GF-D8 (cell line): ENCODE measurements at regions not wholly inside any gene's neighbourhood (a gene's known extent, or its start where the extent isn't known, plus 50 kb on each side); places are given as distances from the start of the nearest gene placed in this dataset.
"Not testable (repeated sequence)": the region's sequence is repeated elsewhere in the genome, so short reads cannot be mapped to it uniquely, and the experiment has no call there.

Experiments used
- DNase-seq: peaks from one replicate; lab custom pipeline; 2025; lab: John Stamatoyannopoulos, UW

GRCh38 chr13:70275841-70276240, 167.6 kb upstream of the KLHL1 start:
- DNase-seq, result no peak

- no peak for DNase-seq
Measured at GRCh38 chr13:70255406-70255991, 147.2 kb upstream of the KLHL1 start.

GRCh38 chr13:70253834-70254233, 145.6 kb upstream of the KLHL1 start:
- DNase-seq, result no peak

- DNase-seq, result no peak
Measured at GRCh38 chr13:70253411-70253810, 145.2 kb upstream of the KLHL1 start.

- DNase-seq, result no peak
Measured at GRCh38 chr13:70249332-70250064, 141.2 kb upstream of the KLHL1 start.

GRCh38 chr13:70237131-70237530, 128.9 kb upstream of the KLHL1 start:
- DNase-seq, result no peak

GRCh38 chr13:70235565-70235964, 127.3 kb upstream of the KLHL1 start:
- DNase-seq, result no peak

GRCh38 chr13:70223911-70224310, 115.7 kb upstream of the KLHL1 start:
- DNase-seq, result no peak

GRCh38 chr13:70222926-70223325, 114.7 kb upstream of the KLHL1 start:
- DNase-seq, result no peak

- DNase-seq, result no peak
Measured at GRCh38 chr13:70218618-70219017, 110.4 kb upstream of the KLHL1 start.

- DNase-seq, result not testable (repeated sequence)
Measured at GRCh38 chr13:70208968-70209367, 100.7 kb upstream of the KLHL1 start.

- DNase-seq, result no peak
Measured at GRCh38 chr13:70206671-70207070, 98.4 kb upstream of the KLHL1 start.

- no peak for DNase-seq
Measured at GRCh38 chr13:70203661-70204229, 95.5 kb upstream of the KLHL1 start.

- no peak for DNase-seq
Measured at GRCh38 chr13:70191034-70191433, 82.8 kb upstream of the KLHL1 start.

- DNase-seq, result no peak
Measured at GRCh38 chr13:70189981-70190380, 81.7 kb upstream of the KLHL1 start.

GRCh38 chr13:70188567-70188966, 80.3 kb upstream of the KLHL1 start:
- DNase-seq, result no peak

- DNase-seq, result no peak
Measured at GRCh38 chr13:70183041-70183440, 74.8 kb upstream of the KLHL1 start.
